ENCODE measurements at regions not wholly inside any gene's neighbourhood (a gene's known extent, or its start where the extent isn't known, plus 50 kb on each side); places are given as distances from the start of the nearest gene placed in this dataset.

- Histone ChIP-seq H3K36me3 (no peaks in the 10 kb centered on the region), H3K4me3 (ENCODE audit: low read depth, low read length) (no peak overlapping the region), H3K9me3 (no peaks in the 10 kb centered on the region), H3K27me3 (no peaks in the 10 kb centered on the region; the same call in 1 of the 2 replicates), H3K4me1 (no peaks in the 10 kb centered on the region)
- DNase-seq, result no peak
- TF ChIP-seq CTCF (IDR thresholded peaks at IDR 0.05; ENCODE audit: low read depth, low read length), result no peak
Measured at GRCh38 chr7:13028825-13029099, 341.3 kb downstream of the ARL4A start.

- H3K4me3 ChIP-seq (ENCODE audit: low read depth, low read length), result no peak overlapping the region
- H3K36me3 ChIP-seq, result no peaks in the 10 kb centered on the region
- H3K27me3 ChIP-seq, result no peaks in the 10 kb centered on the region; the same call in 1 of the 2 replicates
- no peaks in the 10 kb centered on the region for H3K9me3 ChIP-seq
- TF ChIP-seq CTCF (IDR thresholded peaks at IDR 0.05; ENCODE audit: low read depth, low read length), result no peak
- DNase-seq, result no peak
- H3K4me1 ChIP-seq, result no peaks in the 10 kb centered on the region
Measured at GRCh38 chr7:13031468-13031867, 344.0 kb downstream of the ARL4A start.

- DNase-seq, result no peak
- H3K4me3 ChIP-seq (ENCODE audit: low read depth, low read length), result no peak overlapping the region
- H3K4me1 ChIP-seq, result no peaks in the 10 kb centered on the region
- no peaks in the 10 kb centered on the region for H3K36me3 ChIP-seq
- H3K9me3 ChIP-seq, result no peaks in the 10 kb centered on the region
- no peak for TF ChIP-seq CTCF (IDR thresholded peaks at IDR 0.05; ENCODE audit: low read depth, low read length)
- no peaks in the 10 kb centered on the region; the same call in 1 of the 2 replicates for H3K27me3 ChIP-seq
Measured at GRCh38 chr7:13032084-13032483, 344.7 kb downstream of the ARL4A start.

- H3K27me3 ChIP-seq, result no peaks in the 10 kb centered on the region; the same call in 1 of the 2 replicates
- H3K4me3 ChIP-seq (ENCODE audit: low read depth, low read length), result no peak overlapping the region
- H3K36me3 ChIP-seq, result no peaks in the 10 kb centered on the region
- no peaks in the 10 kb centered on the region for H3K9me3 ChIP-seq
- DNase-seq, result no peak
- no peak for TF ChIP-seq CTCF (IDR thresholded peaks at IDR 0.05; ENCODE audit: low read depth, low read length)
- no peaks in the 10 kb centered on the region for H3K4me1 ChIP-seq
Measured at GRCh38 chr7:13032576-13032975, 345.1 kb downstream of the ARL4A start.

- Histone ChIP-seq H3K36me3 (no peaks in the 10 kb centered on the region), H3K4me3 (ENCODE audit: low read depth, low read length) (no peak overlapping the region), H3K27me3 (no peaks in the 10 kb centered on the region), H3K9me3 (no peaks in the 10 kb centered on the region), H3K4me1 (no peaks in the 10 kb centered on the region)
- no peak for TF ChIP-seq CTCF (IDR thresholded peaks at IDR 0.05; ENCODE audit: low read depth, low read length)
- no peak for DNase-seq
Measured at GRCh38 chr7:13034693-13035092, 347.3 kb downstream of the ARL4A start.

- no peaks in the 10 kb centered on the region for H3K9me3 ChIP-seq
- H3K4me1 ChIP-seq, result no peaks in the 10 kb centered on the region
- no peak for TF ChIP-seq CTCF (IDR thresholded peaks at IDR 0.05; ENCODE audit: low read depth, low read length)
- DNase-seq, result no peak
- no peaks in the 10 kb centered on the region for H3K27me3 ChIP-seq
- H3K4me3 ChIP-seq (ENCODE audit: low read depth, low read length), result no peak overlapping the region
- no peaks in the 10 kb centered on the region for H3K36me3 ChIP-seq
Measured at GRCh38 chr7:13035233-13035632, 347.8 kb downstream of the ARL4A start.
